SK-N-SH treated with all-trans-retinoic acid at 6 μM for 48 hours (cell line): ENCODE measurements at regions not wholly inside any gene's neighbourhood (a gene's known extent, or its start where the extent isn't known, plus 50 kb on each side); places are given as distances from the start of the nearest gene placed in this dataset.

Source experiments
- ARNTL ChIP-seq: fragments of 450-650 bp; formaldehyde crosslinking; IDR thresholded peaks from 2 replicates; pipeline ENCODE4 v1.5.0; 2020; ENCODE audit warnings: low read depth, mild to moderate bottlenecking, moderate library complexity, borderline replicate concordance
- RARB ChIP-seq: fragments of 250-450 bp; sonication (Bioruptor Pico); IDR thresholded peaks from 2 replicates; pipeline ENCODE4 v1.8.0; 2021; ENCODE audit warnings: mild to moderate bottlenecking, moderate library complexity
- TCF4 ChIP-seq: fragments of 250-450 bp; sonication (Bioruptor Pico); IDR thresholded peaks from 2 replicates; pipeline ENCODE4 v1.8.0; 2021; ENCODE audit warnings: mild to moderate bottlenecking, moderate library complexity, borderline replicate concordance
- TOX ChIP-seq: fragments of 250-450 bp; sonication (Bioruptor Pico); IDR thresholded peaks from 2 replicates; pipeline ENCODE4 v1.8.0; 2021; ENCODE audit warnings: mild to moderate bottlenecking, moderate library complexity, borderline replicate concordance
- ZFP30 ChIP-seq: fragments of 450-650 bp; formaldehyde crosslinking; IDR thresholded peaks from 2 replicates; pipeline ENCODE4 v1.5.0; 2022; ENCODE audit warnings: mild to moderate bottlenecking, moderate library complexity
- ZNF565 ChIP-seq: fragments of 450-650 bp; formaldehyde crosslinking; conservative IDR thresholded peaks from 2 replicates; pipeline ENCODE4 v1.5.0; 2020; ENCODE audit warnings: low read depth, mild to moderate bottlenecking, moderate library complexity
- ZNF8 ChIP-seq: fragments of 450-650 bp; formaldehyde crosslinking; IDR thresholded peaks from 2 replicates; pipeline ENCODE4 v1.5.0; 2020; ENCODE audit warnings: mild to moderate bottlenecking, moderate library complexity

DNA sequence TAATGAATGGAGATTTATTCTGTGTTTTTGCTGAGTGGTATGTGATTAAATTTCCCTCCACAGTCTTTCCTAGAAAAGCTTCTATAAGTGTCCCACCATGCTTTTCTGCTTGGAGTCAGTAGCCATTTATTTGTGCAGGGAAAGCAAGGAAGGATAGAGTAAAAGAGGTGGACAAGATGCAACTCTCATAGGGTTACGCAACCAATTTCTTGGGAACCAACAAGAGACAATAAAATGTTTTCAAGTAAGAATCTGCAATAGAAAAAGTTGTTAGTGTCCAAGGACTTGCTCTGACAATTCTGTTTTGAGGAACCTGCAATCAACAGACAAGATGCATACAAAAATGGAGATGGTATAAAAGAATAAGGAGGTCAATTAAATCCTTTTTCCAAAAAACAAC is 153.8 kb upstream of the MITF start:
- TF ChIP-seq RARB (CRISPR knock-in tag) (no peak), ZNF565 (CRISPR knock-in tag) (no peak), ZNF8 (CRISPR knock-in tag) (no peak), ARNTL (no peak), TOX (CRISPR knock-in tag) (no peak), TCF4 (CRISPR knock-in tag) (no peak), ZFP30 (CRISPR knock-in tag) (no peak)
